HepG2 (cell line): ENCODE measurements at regions not wholly inside any gene's neighbourhood (a gene's known extent, or its start where the extent isn't known, plus 50 kb on each side); places are given as distances from the start of the nearest gene placed in this dataset.

ENCODE experiments used
- ATAC-seq: fragments of 200-7000 bp; cut with Tn5 transposase; 3 replicates; pipeline ENCODE4 v1.9.1; 2020; ENCODE audit warnings: mild to moderate bottlenecking, moderate library complexity
- BruUV-seq: library from RNA; stranded (reverse); fragments of 400-500 nt; replicated peaks from 2 replicates; lab custom pipeline; 2021; lab: Mats Ljungman, UMichigan
- CTCF ChIA-PET: fragments of 300-600 bp; formaldehyde crosslinking; extraction: SDS; loops from one replicate; lab custom pipeline; 2021; ENCODE audit warnings: low total read pairs, inconsistent platforms, low intra/inter-chr PET ratio; lab: Yijun Ruan, JAX
- POLR2A ChIA-PET: fragments of 350-600 bp; sonication (Branson Sonifier 250); formaldehyde crosslinking; loops from one replicate; lab custom pipeline; 2020; ENCODE audit warnings: antibody characterized with exemption, inconsistent platforms; lab: Yijun Ruan, JAX
- DNase-seq: peaks from one replicate; pipeline ENCODE4 v3.0.0-alpha.2; 2015; ENCODE audit warnings: low spot score
- FAIRE-seq: peaks from 3 replicates; lab custom pipeline; 2011; peaks lifted over from hg19 to GRCh38; lab: Jason Lieb, UNC
- H2AFZ ChIP-seq: one replicate; pipeline ENCODE4 v1.6.1; 2011; ENCODE audit warnings: low read length, inconsistent platforms
- H3K27ac ChIP-seq: fragments of 300-600 bp; 3 replicates; pipeline ENCODE4 v1.8.0; 2011; ENCODE audit warnings: mixed run types, mild to moderate bottlenecking, mixed read lengths, low read length, inconsistent platforms; ENCODE audit not compliant: insufficient read depth; ENCODE audit errors: extremely low read length
- H3K27me3 ChIP-seq, 2 experiments: fragments of 200-600 bp in 1 of 2; 2 replicates in 1 of 2; 3 replicates in 1 of 2; pipeline versions ENCODE4 v1.6.0 to v1.8.0; 2011; ENCODE audit warnings: low read length in 2 of 2, mild to moderate bottlenecking in 2 of 2, moderate library complexity in 2 of 2, inconsistent platforms in 1 of 2; ENCODE audit not compliant: insufficient read depth in 2 of 2, control insufficient read depth in 1 of 2
- H3K36me3 ChIP-seq, 2 experiments: fragments of 200-600 bp in 1 of 2; replicated peaks in 1 of 2; 2 replicates in 1 of 2; 3 replicates in 1 of 2; pipeline versions ENCODE4 v1.5.1 to v1.8.0; 2011; ENCODE audit warnings: low read length in 2 of 2, inconsistent platforms in 1 of 2; ENCODE audit not compliant: insufficient read depth in 2 of 2, control insufficient read depth in 1 of 2
- H3K4me1 ChIP-seq: 2 replicates; pipeline ENCODE4 v1.5.1; 2012; ENCODE audit warnings: low read length, inconsistent platforms; ENCODE audit not compliant: insufficient read depth
- H3K4me2 ChIP-seq: 2 replicates; pipeline ENCODE4 v1.6.0; 2011; ENCODE audit warnings: low read depth, low read length, inconsistent platforms
- H3K4me3 ChIP-seq, 3 experiments: fragments of 200-600 bp in 1 of 3; sonication (generic), shearing (Covaris generic) in 1 of 3; replicated peaks in 1 of 3; 2 replicates each; pipeline ENCODE4 v1.5.1; 2011 to 2016; ENCODE audit warnings: low read length in 3 of 3, inconsistent platforms in 2 of 3, low read depth in 2 of 3, mild to moderate bottlenecking in 2 of 3, control low read depth in 1 of 3, mixed read lengths in 1 of 3; ENCODE audit not compliant: insufficient read depth in 1 of 3
- H3K79me2 ChIP-seq: one replicate; pipeline ENCODE4 v1.6.1; 2011; ENCODE audit warnings: low read length, inconsistent platforms; ENCODE audit not compliant: insufficient read depth
- H3K9ac ChIP-seq: 2 replicates; pipeline ENCODE4 v1.6.0; 2011; ENCODE audit warnings: mild to moderate bottlenecking, low read depth, low read length, inconsistent platforms; ENCODE audit not compliant: insufficient read depth
- H3K9me3 ChIP-seq: 2 replicates; pipeline ENCODE4 v1.5.1; 2012; ENCODE audit warnings: mild to moderate bottlenecking, low read length
- H4K20me1 ChIP-seq: 2 replicates; pipeline ENCODE4 v1.6.0; 2011; ENCODE audit warnings: inconsistent platforms, mild to moderate bottlenecking, low read length, moderate library complexity; ENCODE audit not compliant: insufficient read depth
- CBFB ChIP-seq: sonication (generic); formaldehyde crosslinking; IDR thresholded peaks from 2 replicates; pipeline ENCODE4 v1.4.0; 2020; ENCODE audit warnings: missing genetic modification reagents
- CCDC6 ChIP-seq: sonication (generic); formaldehyde crosslinking; IDR thresholded peaks from 2 replicates; pipeline ENCODE4 v1.8.1; 2022; ENCODE audit warnings: mild to moderate bottlenecking, missing genetic modification reagents, moderate library complexity
- NAIF1 ChIP-seq: sonication (generic); formaldehyde crosslinking; IDR thresholded peaks from 2 replicates; pipeline ENCODE4 v1.5.0; 2020; ENCODE audit warnings: mild to moderate bottlenecking, missing genetic modification reagents, borderline replicate concordance
- NFE2L1 ChIP-seq: sonication (generic); formaldehyde crosslinking; IDR thresholded peaks from 2 replicates; pipeline ENCODE4 v1.4.0; 2020; ENCODE audit warnings: missing genetic modification reagents, mild to moderate bottlenecking, borderline replicate concordance
- SP140L ChIP-seq: sonication (generic); formaldehyde crosslinking; IDR thresholded peaks from 2 replicates; pipeline ENCODE4 v1.4.0; 2020; ENCODE audit warnings: missing genetic modification reagents, borderline replicate concordance
- U2AF2 ChIP-seq: fragments of 200-400 bp; formaldehyde crosslinking; IDR thresholded peaks from 2 replicates; pipeline ENCODE4 v1.6.1; 2017; ENCODE audit warnings: low read depth, mild to moderate bottlenecking, low read length
- XBP1 ChIP-seq: sonication (generic); formaldehyde crosslinking; IDR thresholded peaks from 2 replicates; pipeline ENCODE4 v1.5.0; 2020; ENCODE audit warnings: missing genetic modification reagents
- ZBTB43 ChIP-seq: sonication (generic); formaldehyde crosslinking; conservative IDR thresholded peaks from 2 replicates; pipeline ENCODE4 v1.4.0; 2020; ENCODE audit warnings: missing genetic modification reagents
- ZNF275 ChIP-seq: sonication (generic); formaldehyde crosslinking; IDR thresholded peaks from 2 replicates; pipeline ENCODE4 v1.8.0; 2022; ENCODE audit warnings: missing genetic modification reagents, mild to moderate bottlenecking, inconsistent platforms, borderline replicate concordance
- ZNF549 ChIP-seq: sonication (generic); formaldehyde crosslinking; IDR thresholded peaks from 2 replicates; pipeline ENCODE4 v1.5.0; 2020; ENCODE audit warnings: missing genetic modification reagents
- ZNF660 ChIP-seq: sonication (generic); formaldehyde crosslinking; IDR thresholded peaks from 2 replicates; pipeline ENCODE4 v1.5.1; 2020; ENCODE audit warnings: mild to moderate bottlenecking, low read depth, missing genetic modification reagents, borderline replicate concordance
- ZNF780A ChIP-seq: sonication (generic); formaldehyde crosslinking; IDR thresholded peaks from 2 replicates; pipeline ENCODE4 v1.8.0; 2022; ENCODE audit warnings: mild to moderate bottlenecking, missing genetic modification reagents, moderate library complexity
- ZNF841 ChIP-seq: sonication (generic); formaldehyde crosslinking; IDR thresholded peaks from 2 replicates; pipeline ENCODE4 v1.8.1; 2023; ENCODE audit warnings: missing genetic modification reagents, borderline replicate concordance
- WGBS: methylation state at CpG from one replicate; pipeline ENCODE4 v1.1.6; 2017; ENCODE audit warnings: low lambda C conversion rate; 5-methylcytosine and 5-hydroxymethylcytosine counted together
- in situ Hi-C: cut with HindIII; loops from 2 replicates; pipeline ENCODE4 v1.10.0; 2017; ENCODE audit warnings: low pct_unique_long_range_greater_than_20kb; ENCODE audit not compliant: extremely low pct_ligation_motif_present
- intact Hi-C: fragments of 100-400 bp; cut with micrococcal nuclease; formaldehyde crosslinking; loops from one replicate; pipeline ENCODE4 v1.10.0; 2022; ENCODE audit not compliant: unreplicated experiment
- TF ChIP-seq, protein P1 (sequence below): IDR thresholded peaks from 2 replicates; pipeline ENCODE4 v1.6.1; 2016; ENCODE audit warnings: control low read depth
- TF ChIP-seq, protein P2 (sequence below): sonication (generic); formaldehyde crosslinking; IDR thresholded peaks from 2 replicates; pipeline ENCODE4 v1.5.0; 2020; ENCODE audit warnings: missing genetic modification reagents

GRCh38 chr10:35711615-35712411, 69.7 kb upstream of the FZD8 start (continued):
- TF ChIP-seq NFE2L1 (CRISPR knock-in tag) (no peak), CCDC6 (CRISPR knock-in tag) (no peak), ZNF275 (no peak), ZNF841 (CRISPR knock-in tag) (no peak)

GRCh38 chr10:35707642-35708425, 65.7 kb upstream of the FZD8 start:
- WGBS, result 0% methylated on average over 2 of the region's 2 CpGs
- Histone ChIP-seq H3K36me3 (no peaks in the 10 kb centered on the region), H3K9me3 (no peaks in the 10 kb centered on the region), H3K4me2 (no peak overlapping the region), H3K79me2 (no peaks in the 10 kb centered on the region), H2AFZ (no peak overlapping the region), H3K4me1 (no peaks in the 10 kb centered on the region), H3K27me3 (peaks cover 0 to 14% of the 10 kb centered on the region in 2 experiments; a peak in 2 of 5 replicates), H3K27ac (no peak overlapping the region), H4K20me1 (no peaks in the 10 kb centered on the region), H3K4me3 (no peak overlapping the region), H3K9ac (no peak overlapping the region)
- BruUV-seq, result no TSS peak
- POLR2A ChIA-PET, result no interaction called here
- CTCF ChIA-PET, result no interaction called here
- DNase-seq (no peak), ATAC-seq (no peak), FAIRE-seq (no peak)
- intact Hi-C loops, result no loop called here
- in situ Hi-C loops, result no loop called here
- TF ChIP-seq, protein P1, sequence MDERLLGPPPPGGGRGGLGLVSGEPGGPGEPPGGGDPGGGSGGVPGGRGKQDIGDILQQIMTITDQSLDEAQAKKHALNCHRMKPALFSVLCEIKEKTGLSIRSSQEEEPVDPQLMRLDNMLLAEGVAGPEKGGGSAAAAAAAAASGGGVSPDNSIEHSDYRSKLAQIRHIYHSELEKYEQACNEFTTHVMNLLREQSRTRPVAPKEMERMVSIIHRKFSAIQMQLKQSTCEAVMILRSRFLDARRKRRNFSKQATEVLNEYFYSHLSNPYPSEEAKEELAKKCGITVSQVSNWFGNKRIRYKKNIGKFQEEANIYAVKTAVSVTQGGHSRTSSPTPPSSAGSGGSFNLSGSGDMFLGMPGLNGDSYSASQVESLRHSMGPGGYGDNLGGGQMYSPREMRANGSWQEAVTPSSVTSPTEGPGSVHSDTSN (CRISPR knock-in tag), result no peak
- no peak for TF ChIP-seq SP140L (CRISPR knock-in tag)
- TF ChIP-seq ZNF780A (CRISPR knock-in tag), result no peak
- no peak for TF ChIP-seq ZBTB43
- TF ChIP-seq, protein P2, sequence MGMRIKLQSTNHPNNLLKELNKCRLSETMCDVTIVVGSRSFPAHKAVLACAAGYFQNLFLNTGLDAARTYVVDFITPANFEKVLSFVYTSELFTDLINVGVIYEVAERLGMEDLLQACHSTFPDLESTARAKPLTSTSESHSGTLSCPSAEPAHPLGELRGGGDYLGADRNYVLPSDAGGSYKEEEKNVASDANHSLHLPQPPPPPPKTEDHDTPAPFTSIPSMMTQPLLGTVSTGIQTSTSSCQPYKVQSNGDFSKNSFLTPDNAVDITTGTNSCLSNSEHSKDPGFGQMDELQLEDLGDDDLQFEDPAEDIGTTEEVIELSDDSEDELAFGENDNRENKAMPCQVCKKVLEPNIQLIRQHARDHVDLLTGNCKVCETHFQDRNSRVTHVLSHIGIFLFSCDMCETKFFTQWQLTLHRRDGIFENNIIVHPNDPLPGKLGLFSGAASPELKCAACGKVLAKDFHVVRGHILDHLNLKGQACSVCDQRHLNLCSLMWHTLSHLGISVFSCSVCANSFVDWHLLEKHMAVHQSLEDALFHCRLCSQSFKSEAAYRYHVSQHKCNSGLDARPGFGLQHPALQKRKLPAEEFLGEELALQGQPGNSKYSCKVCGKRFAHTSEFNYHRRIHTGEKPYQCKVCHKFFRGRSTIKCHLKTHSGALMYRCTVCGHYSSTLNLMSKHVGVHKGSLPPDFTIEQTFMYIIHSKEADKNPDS (CRISPR knock-in tag), result no peak
- no peak for TF ChIP-seq U2AF2
- no peak for TF ChIP-seq ZNF660 (CRISPR knock-in tag)
- TF ChIP-seq XBP1 (CRISPR knock-in tag), result no peak
- no peak for TF ChIP-seq ZNF549 (CRISPR knock-in tag)
- no peak for TF ChIP-seq NAIF1
- TF ChIP-seq CBFB (CRISPR knock-in tag), result no peak
- TF ChIP-seq, all 625 proteins: peak for 0
